H4 (cell line): ENCODE measurements at regions not wholly inside any gene's neighbourhood (a gene's known extent, or its start where the extent isn't known, plus 50 kb on each side); places are given as distances from the start of the nearest gene placed in this dataset.
"Not testable (repeated sequence)": the region's sequence is repeated elsewhere in the genome, so short reads cannot be mapped to it uniquely, and the experiment has no call there.

Experiments
- DNase-seq: peaks from one replicate; pipeline ENCODE4 v3.0.0-alpha.2; 2015; ENCODE audit warnings: low spot score

DNA sequence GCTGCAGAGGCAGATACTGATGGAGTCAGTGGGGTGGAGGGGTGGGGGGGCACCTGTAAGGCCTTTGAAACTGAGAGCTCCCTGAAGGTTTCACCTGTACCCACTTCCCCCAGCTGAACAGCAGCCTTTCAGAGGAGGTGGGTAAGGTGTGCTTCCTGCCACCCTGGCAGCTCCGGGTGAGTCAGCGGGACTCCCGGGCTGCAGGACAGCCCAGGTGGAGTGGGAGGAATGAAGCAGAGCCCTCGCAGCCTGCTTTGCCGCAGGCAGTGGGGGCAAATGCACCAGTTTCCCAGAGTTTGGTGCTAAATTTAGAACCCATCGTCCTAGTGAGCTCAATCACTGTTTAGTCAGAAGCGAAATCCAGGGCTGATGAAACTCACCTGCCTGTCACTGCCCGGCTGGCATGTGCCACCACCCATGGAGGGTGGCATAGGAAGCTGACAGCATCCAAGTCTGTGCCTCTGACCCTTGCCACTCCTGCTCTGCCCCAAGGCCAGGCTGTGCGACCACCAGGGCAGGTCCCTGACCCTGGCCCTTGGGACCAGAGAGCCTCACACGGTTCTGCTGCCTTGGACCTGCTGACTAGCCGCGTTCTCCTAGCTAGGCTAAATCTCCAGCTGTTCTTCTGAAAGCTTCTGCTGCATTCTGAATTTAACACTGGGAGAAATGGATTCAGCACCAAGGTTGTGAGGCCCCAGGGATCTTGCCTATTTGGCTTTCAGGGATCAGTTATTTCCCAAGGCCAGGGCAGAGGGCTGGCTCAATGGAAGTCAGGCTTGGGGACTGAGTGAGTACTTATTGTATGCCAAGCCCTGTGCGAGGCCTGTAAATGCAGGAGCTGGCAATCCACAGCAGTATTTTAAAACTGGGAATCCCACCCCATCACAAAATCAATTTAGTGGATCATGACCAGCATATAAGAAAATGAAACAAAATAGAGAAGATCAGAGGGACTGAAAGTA, 67.3 kb upstream of the RASGRF1 start:
- no peak for DNase-seq

DNA sequence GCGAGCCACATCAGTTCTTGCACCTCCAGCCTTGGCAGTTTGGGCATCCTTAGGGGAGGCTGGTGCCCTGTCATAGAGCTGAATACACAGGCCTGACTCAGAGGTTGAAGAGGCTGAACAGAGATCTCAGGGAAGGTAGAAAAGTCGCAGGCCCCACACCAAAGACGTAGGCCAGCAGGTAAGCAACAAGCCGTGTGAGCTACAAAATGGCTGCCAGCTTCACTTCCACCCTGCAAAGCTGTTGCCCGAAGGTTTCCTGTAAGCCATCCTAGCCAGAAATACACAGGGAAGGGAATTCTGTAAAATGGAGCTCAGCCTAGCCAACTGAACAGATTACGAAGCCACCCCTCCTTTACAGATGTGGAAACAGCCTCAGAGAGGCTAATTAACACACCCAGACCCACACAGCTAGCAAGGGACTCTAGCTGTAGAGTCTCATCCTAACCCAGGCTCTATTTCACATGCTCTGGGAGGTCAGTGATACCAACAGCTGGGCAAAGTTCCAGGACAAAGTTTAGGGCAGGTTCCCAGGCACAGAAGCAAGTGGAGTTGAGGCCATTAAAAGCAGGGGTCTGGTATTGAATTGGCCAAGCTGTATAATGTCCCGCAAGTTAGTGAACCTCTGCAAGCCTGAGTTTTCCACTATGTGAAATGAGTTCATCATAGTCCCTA, 66.3 kb upstream of the RASGRF1 start:
- DNase-seq = no peak

DNA sequence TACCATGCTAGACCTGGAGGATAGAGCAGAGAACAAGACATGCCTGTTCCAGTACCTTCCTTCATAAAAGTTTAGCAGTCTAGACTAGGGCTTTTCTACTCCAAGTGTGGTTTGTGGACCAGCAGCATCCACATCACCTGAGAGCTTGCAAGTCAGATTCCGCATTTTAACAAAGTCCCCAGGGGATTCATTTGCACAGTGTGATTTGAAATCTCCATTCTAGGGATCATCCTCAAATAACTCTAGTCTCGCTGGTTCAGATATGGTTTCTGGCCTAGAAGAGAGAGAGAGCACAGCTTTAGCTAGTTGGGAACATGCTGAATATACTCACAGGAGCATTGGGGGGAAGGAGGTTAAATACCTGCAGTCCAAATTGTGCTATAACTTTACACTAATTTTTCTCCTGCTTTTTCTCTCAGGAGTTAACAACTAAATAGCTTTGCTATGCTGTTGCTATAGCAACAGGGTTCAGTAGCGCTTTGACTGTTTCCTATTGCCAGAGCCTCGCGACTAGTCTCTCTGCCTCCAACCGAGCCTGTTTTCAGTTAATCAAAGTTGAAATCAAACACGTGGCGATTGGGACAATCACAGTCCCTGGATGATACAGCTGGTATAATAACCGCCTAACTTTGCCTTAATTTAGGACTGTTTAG, 64.0 kb upstream of the RASGRF1 start:
- no peak for DNase-seq

DNA sequence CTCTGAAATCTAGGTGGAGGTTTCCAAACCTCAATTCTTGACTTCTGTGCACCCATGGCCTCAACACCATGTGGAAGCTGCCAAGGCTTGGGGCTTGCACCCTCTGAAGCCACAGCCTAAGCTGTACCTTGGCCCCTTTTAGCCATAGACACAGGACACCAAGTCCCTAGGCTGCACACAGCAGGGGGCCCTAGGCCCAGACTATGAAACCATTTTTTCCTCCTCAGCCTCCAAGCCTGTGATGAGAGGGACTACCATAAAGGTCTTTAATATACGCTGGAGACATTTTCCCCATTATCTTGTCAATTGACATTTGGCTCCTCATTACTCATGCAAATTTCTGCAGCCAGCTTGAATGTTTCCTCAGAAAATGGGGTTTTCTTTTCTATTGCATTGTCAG, 53.7 kb upstream of the RASGRF1 start:
- not testable (repeated sequence) for DNase-seq

DNA sequence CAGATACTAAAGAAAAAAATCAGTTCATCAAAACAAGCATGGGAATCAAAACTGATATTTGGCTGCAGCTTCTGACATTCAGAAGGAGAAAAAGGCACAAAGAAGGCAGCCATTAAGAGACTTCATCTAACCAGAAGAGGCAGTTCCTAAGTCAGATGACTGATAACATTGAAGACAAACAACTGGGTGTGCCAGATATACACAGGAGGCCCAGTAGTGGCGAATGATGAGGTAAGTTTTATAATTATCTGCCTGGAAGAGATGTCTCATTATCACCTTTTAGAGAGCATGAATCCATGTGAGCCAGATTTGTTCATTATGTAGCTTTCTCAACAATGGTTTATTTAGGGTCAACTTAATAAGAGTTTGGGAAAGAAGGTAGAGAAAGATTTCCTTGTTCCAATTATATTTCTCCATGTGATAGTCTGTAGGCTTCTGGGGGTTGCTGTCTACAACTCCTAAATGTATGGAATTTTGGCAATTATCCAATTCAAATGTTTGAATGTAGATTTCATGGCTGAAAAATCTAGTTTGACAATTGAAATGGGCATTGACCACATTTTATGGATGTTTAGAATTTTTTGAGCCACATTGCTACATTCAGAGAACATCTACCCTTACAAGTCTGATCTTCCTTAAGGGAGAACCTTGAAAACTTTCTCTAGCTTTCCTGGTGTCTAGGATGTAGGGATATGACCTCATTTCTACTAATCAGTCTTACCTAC, 50.4 kb upstream of the RASGRF1 start:
- DNase-seq = no peak
